Nephron (organoid): ENCODE measurements at regions not wholly inside any gene's neighbourhood (a gene's known extent, or its start where the extent isn't known, plus 50 kb on each side); places are given as distances from the start of the nearest gene placed in this dataset.
"Not testable (repeated sequence)": the region's sequence is repeated elsewhere in the genome, so short reads cannot be mapped to it uniquely, and the experiment has no call there.

Source experiments
- H3K27ac Mint-ChIP-seq, 3 experiments: 2 replicates each; pipeline ENCODE4 v1.8.0; 2020; ENCODE audit warnings: mixed read lengths in 3 of 3, mild to moderate bottlenecking in 2 of 3, moderate library complexity in 1 of 3
- H3K27me3 Mint-ChIP-seq: 2 replicates; pipeline ENCODE4 v1.8.0; 2021; ENCODE audit warnings: low read depth, mild to moderate bottlenecking, moderate library complexity, mixed read lengths
- H3K36me3 Mint-ChIP-seq: 2 replicates; pipeline ENCODE4 v1.8.0; 2020; ENCODE audit warnings: low read depth, mixed read lengths
- H3K4me1 Mint-ChIP-seq: 2 replicates; pipeline ENCODE4 v1.8.0; 2020; ENCODE audit warnings: mixed read lengths
- H3K4me3 Mint-ChIP-seq, 3 experiments: 2 replicates each; pipeline ENCODE4 v1.8.0; 2020; ENCODE audit warnings: mild to moderate bottlenecking in 3 of 3, mixed read lengths in 3 of 3, moderate library complexity in 2 of 3
- H3K9me3 Mint-ChIP-seq: 2 replicates; pipeline ENCODE4 v1.8.0; 2020; ENCODE audit warnings: mixed read lengths

- not testable (repeated sequence) for H3K36me3 Mint-ChIP-seq, H3K27ac Mint-ChIP-seq, H3K27me3 Mint-ChIP-seq, H3K4me1 Mint-ChIP-seq, H3K4me3 Mint-ChIP-seq, H3K9me3 Mint-ChIP-seq
These were observed 291.9 kb upstream of the SPATA31A3 start for GRCh38 chr9:67284299-67284698.

DNA sequence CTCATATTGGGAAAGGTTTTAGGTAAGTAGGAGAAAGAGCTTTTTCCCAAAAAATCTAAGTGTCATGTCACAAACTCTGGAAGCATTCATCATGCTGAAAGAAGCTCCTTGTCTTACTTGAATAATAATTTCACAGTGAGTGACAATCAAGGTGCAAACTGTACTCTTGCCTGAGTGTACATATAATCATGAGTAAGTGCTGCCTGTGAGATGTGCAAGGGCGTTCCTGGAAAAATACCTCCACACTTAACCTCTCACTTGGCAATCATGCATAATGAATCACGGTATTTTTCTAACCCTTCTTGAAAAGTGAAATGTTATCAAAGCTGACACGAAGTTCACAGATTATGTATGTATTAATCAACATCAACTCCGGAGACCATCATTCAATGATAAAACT lies 289.2 kb upstream of the SPATA31A3 start:
- not testable (repeated sequence) for H3K36me3 Mint-ChIP-seq, H3K4me1 Mint-ChIP-seq, H3K27me3 Mint-ChIP-seq, H3K27ac Mint-ChIP-seq, H3K4me3 Mint-ChIP-seq, H3K9me3 Mint-ChIP-seq

- H3K9me3 Mint-ChIP-seq, H3K4me1 Mint-ChIP-seq, H3K36me3 Mint-ChIP-seq, H3K4me3 Mint-ChIP-seq, H3K27ac Mint-ChIP-seq, H3K27me3 Mint-ChIP-seq: not testable (repeated sequence)
These were observed 277.3 kb upstream of the SPATA31A3 start for GRCh38 chr9:67269692-67270091.

DNA sequence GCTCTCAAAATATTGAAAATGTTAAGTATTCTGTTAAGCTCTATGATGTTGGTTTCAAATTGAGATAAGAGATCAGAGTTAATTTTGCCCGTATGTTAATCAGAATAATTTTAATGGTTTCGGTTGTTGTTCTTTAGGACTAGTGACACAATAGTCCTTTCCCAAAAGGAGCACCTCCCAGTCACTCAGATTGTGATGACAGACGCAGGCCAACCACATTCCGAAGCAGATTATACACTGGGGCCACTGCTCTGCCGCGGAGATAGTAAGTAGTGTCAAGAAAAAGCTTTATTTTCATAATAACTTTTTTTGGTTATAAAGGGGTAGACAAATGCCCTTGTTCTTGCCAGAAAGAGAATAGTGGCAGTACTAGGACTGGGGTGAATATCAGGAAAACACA lies 265.5 kb upstream of the SPATA31A3 start:
- H3K4me1 Mint-ChIP-seq, H3K9me3 Mint-ChIP-seq, H3K27me3 Mint-ChIP-seq, H3K4me3 Mint-ChIP-seq, H3K27ac Mint-ChIP-seq, H3K36me3 Mint-ChIP-seq: not testable (repeated sequence)

GRCh38 chr9:67248967-67249366 lies 256.6 kb upstream of the SPATA31A3 start:
- H3K27me3 Mint-ChIP-seq, H3K36me3 Mint-ChIP-seq, H3K9me3 Mint-ChIP-seq, H3K4me1 Mint-ChIP-seq, H3K27ac Mint-ChIP-seq, H3K4me3 Mint-ChIP-seq: not testable (repeated sequence)

- H3K9me3 Mint-ChIP-seq, H3K27me3 Mint-ChIP-seq, H3K36me3 Mint-ChIP-seq, H3K4me3 Mint-ChIP-seq, H3K27ac Mint-ChIP-seq, H3K4me1 Mint-ChIP-seq: not testable (repeated sequence)
These were observed 219.7 kb upstream of the SPATA31A3 start for GRCh38 chr9:67212073-67212472.

DNA sequence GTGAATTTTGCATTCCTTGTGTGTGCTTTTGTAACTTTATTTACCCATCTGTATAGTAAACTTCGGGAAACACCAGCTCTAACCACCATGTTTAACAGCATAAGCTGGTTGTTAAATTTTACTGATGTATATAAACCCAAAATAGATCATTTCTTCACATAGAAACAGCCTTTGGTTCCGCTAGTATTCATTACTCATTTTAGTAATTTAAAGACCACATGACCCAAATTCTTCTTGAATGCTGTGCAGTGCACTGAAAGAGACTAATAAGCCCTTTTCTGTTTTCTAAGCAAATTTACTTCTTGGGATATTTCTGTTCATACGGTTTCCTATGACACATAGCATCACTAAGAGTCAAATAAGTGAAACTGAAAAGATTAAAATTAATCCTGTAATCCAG lies 218.5 kb upstream of the SPATA31A3 start:
- H3K4me1 Mint-ChIP-seq, H3K9me3 Mint-ChIP-seq, H3K36me3 Mint-ChIP-seq, H3K27ac Mint-ChIP-seq, H3K4me3 Mint-ChIP-seq, H3K27me3 Mint-ChIP-seq: not testable (repeated sequence)

GRCh38 chr9:67208831-67209437 lies 216.6 kb upstream of the SPATA31A3 start:
- not testable (repeated sequence) for H3K27ac Mint-ChIP-seq, H3K9me3 Mint-ChIP-seq, H3K27me3 Mint-ChIP-seq, H3K36me3 Mint-ChIP-seq, H3K4me3 Mint-ChIP-seq, H3K4me1 Mint-ChIP-seq

DNA sequence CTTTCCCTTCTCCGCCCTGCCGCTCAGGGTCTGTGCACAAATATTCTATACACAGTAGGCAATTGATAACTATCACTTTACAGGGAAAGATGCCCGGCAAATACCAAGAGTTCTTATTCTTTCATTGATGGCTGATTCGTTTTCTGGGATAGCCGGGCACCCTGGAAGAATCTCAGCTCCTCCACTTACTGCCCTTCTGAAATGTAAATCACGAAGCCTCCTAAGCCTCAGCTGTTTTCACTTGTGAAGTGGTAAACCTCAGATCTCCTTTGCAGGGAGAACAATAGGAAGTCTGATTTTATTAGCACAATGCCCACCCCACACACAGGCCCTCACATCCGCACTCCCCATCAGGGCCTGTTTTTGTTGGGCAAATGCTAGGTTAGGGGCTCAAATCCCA lies 203.8 kb upstream of the SPATA31A3 start:
- not testable (repeated sequence) for H3K36me3 Mint-ChIP-seq, H3K9me3 Mint-ChIP-seq, H3K4me3 Mint-ChIP-seq, H3K4me1 Mint-ChIP-seq, H3K27ac Mint-ChIP-seq, H3K27me3 Mint-ChIP-seq

DNA sequence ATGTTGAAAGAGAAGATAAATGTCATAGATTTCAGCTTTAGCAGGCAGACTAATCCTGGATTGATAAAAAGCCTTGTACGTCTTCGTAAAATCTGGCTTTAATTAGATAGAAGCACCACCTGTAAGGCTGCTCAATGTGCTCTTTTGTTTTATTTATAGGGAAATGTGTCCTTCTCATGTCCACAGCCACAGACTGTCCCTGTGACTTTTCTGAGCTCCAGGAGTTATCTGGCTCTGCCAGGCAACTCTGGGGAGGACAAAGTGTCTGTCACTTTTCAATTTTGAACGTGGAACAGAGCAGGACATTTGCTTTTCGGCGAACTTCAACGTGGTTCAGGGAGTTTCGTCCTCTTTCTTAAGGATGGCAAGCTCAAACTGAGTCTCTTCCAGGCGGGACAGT lies 203.0 kb upstream of the SPATA31A3 start:
- not testable (repeated sequence) for H3K4me3 Mint-ChIP-seq, H3K27me3 Mint-ChIP-seq, H3K4me1 Mint-ChIP-seq

GRCh38 chr9:67179185-67179584 lies 186.8 kb upstream of the SPATA31A3 start:
- H3K9me3 Mint-ChIP-seq, H3K4me1 Mint-ChIP-seq, H3K27ac Mint-ChIP-seq, H3K4me3 Mint-ChIP-seq, H3K36me3 Mint-ChIP-seq, H3K27me3 Mint-ChIP-seq: not testable (repeated sequence)

More for the DNA sequence above, 203.0 kb upstream of the SPATA31A3 start:
- not testable (repeated sequence) for H3K27ac Mint-ChIP-seq, H3K36me3 Mint-ChIP-seq, H3K9me3 Mint-ChIP-seq

DNA sequence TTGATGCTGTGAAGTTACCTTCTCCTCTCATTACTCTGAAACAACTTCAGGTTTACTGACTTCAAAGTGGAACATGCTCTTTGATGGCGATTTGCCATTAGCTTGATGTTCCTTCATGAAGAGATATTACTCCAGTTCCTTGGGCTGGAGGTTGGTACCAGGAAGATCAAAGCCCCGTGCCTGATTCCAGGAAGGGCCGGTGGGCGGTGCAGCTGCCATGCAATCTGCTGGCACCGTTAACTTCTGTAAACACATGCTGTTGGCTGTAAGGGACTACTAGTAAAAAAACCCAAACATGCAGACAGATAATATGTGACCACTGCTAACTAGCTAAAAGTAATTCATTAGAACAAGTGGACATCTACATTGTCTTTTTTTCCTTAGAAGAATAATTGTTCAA lies 182.8 kb upstream of the SPATA31A3 start:
- H3K4me1 Mint-ChIP-seq = not testable (repeated sequence)

GRCh38 chr9:67171721-67172120 lies 179.4 kb upstream of the SPATA31A3 start:
- H3K36me3 Mint-ChIP-seq, H3K9me3 Mint-ChIP-seq, H3K27me3 Mint-ChIP-seq, H3K4me3 Mint-ChIP-seq, H3K27ac Mint-ChIP-seq, H3K4me1 Mint-ChIP-seq: not testable (repeated sequence)

More for the DNA sequence above, 182.8 kb upstream of the SPATA31A3 start:
- H3K36me3 Mint-ChIP-seq, H3K9me3 Mint-ChIP-seq, H3K4me3 Mint-ChIP-seq, H3K27ac Mint-ChIP-seq, H3K27me3 Mint-ChIP-seq: not testable (repeated sequence)

GRCh38 chr9:67168530-67169157 lies 176.3 kb upstream of the SPATA31A3 start:
- H3K9me3 Mint-ChIP-seq, H3K27me3 Mint-ChIP-seq, H3K27ac Mint-ChIP-seq, H3K36me3 Mint-ChIP-seq, H3K4me1 Mint-ChIP-seq, H3K4me3 Mint-ChIP-seq: not testable (repeated sequence)

- not testable (repeated sequence) for H3K4me3 Mint-ChIP-seq, H3K36me3 Mint-ChIP-seq, H3K27ac Mint-ChIP-seq, H3K9me3 Mint-ChIP-seq, H3K27me3 Mint-ChIP-seq, H3K4me1 Mint-ChIP-seq
These were observed 174.0 kb upstream of the SPATA31A3 start for GRCh38 chr9:67166335-67166734.

- not testable (repeated sequence) for H3K9me3 Mint-ChIP-seq, H3K27me3 Mint-ChIP-seq, H3K4me3 Mint-ChIP-seq, H3K36me3 Mint-ChIP-seq, H3K27ac Mint-ChIP-seq, H3K4me1 Mint-ChIP-seq
These were observed 170.5 kb upstream of the SPATA31A3 start for GRCh38 chr9:67162827-67163226.
